HG03095 (cell line): ENCODE measurements at regions not wholly inside any gene's neighbourhood (a gene's known extent, or its start where the extent isn't known, plus 50 kb on each side); places are given as distances from the start of the nearest gene placed in this dataset.

Source experiments
- ATAC-seq: cut with Tn5 transposase; IDR thresholded peaks from one replicate; pipeline ENCODE4 v1.9.1; 2021; ENCODE audit warnings: moderate library complexity; ENCODE audit not compliant: unreplicated experiment

GRCh38 chr13:100870898-100871297, 196.3 kb upstream of the TMTC4 start:
- ATAC-seq = no peak

GRCh38 chr13:100860866-100861265, 186.3 kb upstream of the TMTC4 start:
- no peak for ATAC-seq

- no peak for ATAC-seq
Observed at GRCh38 chr13:100859861-100860260, 185.3 kb upstream of the TMTC4 start.

GRCh38 chr13:100855151-100855550, 180.6 kb upstream of the TMTC4 start:
- no peak for ATAC-seq

- ATAC-seq = no peak
Observed at GRCh38 chr13:100854006-100854405, 179.4 kb upstream of the TMTC4 start.

- no peak for ATAC-seq
Observed at GRCh38 chr13:100853434-100853833, 178.8 kb upstream of the TMTC4 start.

GRCh38 chr13:100852146-100852545, 177.6 kb upstream of the TMTC4 start:
- ATAC-seq = no peak

- ATAC-seq = no peak
Observed at GRCh38 chr13:100848304-100848703, 173.7 kb upstream of the TMTC4 start.

- ATAC-seq = no peak
Observed at GRCh38 chr13:100845128-100845757, 170.6 kb upstream of the TMTC4 start.

- ATAC-seq = no peak
Observed at GRCh38 chr13:100842136-100842535, 167.5 kb upstream of the TMTC4 start.

- ATAC-seq = no peak
Observed at GRCh38 chr13:100838387-100838786, 163.8 kb upstream of the TMTC4 start.

- ATAC-seq = no peak
Observed at GRCh38 chr13:100837631-100838030, 163.0 kb upstream of the TMTC4 start.

- ATAC-seq = no peak
Observed at GRCh38 chr13:100836711-100837110, 162.1 kb upstream of the TMTC4 start.

GRCh38 chr13:100835695-100836094, 161.1 kb upstream of the TMTC4 start:
- ATAC-seq = no peak

- no peak for ATAC-seq
Observed at GRCh38 chr13:100833427-100833826, 158.8 kb upstream of the TMTC4 start.

- ATAC-seq = no peak
Observed at GRCh38 chr13:100828226-100828625, 153.6 kb upstream of the TMTC4 start.

GRCh38 chr13:100827489-100828176, 153.0 kb upstream of the TMTC4 start:
- ATAC-seq = no peak

- no peak for ATAC-seq
Observed at GRCh38 chr13:100826441-100826840, 151.8 kb upstream of the TMTC4 start.

- no peak for ATAC-seq
Observed at GRCh38 chr13:100825557-100825956, 151.0 kb upstream of the TMTC4 start.

- ATAC-seq = no peak
Observed at GRCh38 chr13:100824366-100824765, 149.8 kb upstream of the TMTC4 start.

GRCh38 chr13:100823448-100823847, 148.9 kb upstream of the TMTC4 start:
- ATAC-seq = no peak

- no peak for ATAC-seq
Observed at GRCh38 chr13:100822871-100823443, 148.4 kb upstream of the TMTC4 start.
